Esophagus muscularis mucosa (tissue), 4 donors: ENCODE measurements at regions not wholly inside any gene's neighbourhood (a gene's known extent, or its start where the extent isn't known, plus 50 kb on each side); places are given as distances from the start of the nearest gene placed in this dataset.

Experiments used
- DNase-seq: peaks from one replicate; pipeline ENCODE4 v3.0.0-alpha.2; 2017; ENCODE audit errors: extremely low spot score
- H3K27ac ChIP-seq, 4 donors: fragments of 200-600 bp; sonication (generic); replicated peaks in 1 of 4; 1 replicate in 3 of 4; 2 replicates in 1 of 4; pipeline ENCODE4 v1.5.1; 2016 to 2019; ENCODE audit warnings: mild to moderate bottlenecking in 1 of 4
- H3K27me3 ChIP-seq, 4 donors: fragments of 200-600 bp; sonication (generic); one replicate each; pipeline versions ENCODE4 v1.5.1 to v1.6.0; 2016 to 2019
- H3K36me3 ChIP-seq, 4 donors: fragments of 200-600 bp; sonication (generic); one replicate each; pipeline ENCODE4 v1.5.1; 2016 to 2019
- H3K4me1 ChIP-seq, 4 donors: fragments of 200-600 bp; sonication (generic); one replicate each; pipeline ENCODE4 v1.5.1; 2016 to 2019
- H3K4me3 ChIP-seq, 4 donors: fragments of 200-600 bp; sonication (generic); 1 replicate in 2 of 4; 2 replicates in 2 of 4; pipeline ENCODE4 v1.5.1; 2016 to 2019; ENCODE audit warnings: mild to moderate bottlenecking in 4 of 4, moderate library complexity in 1 of 4
- H3K9me3 ChIP-seq, 4 donors: fragments of 200-600 bp; sonication (generic); 1 replicate in 3 of 4; 2 replicates in 1 of 4; pipeline ENCODE4 v1.5.1; 2016 to 2019
- EP300 ChIP-seq: sonication (generic); formaldehyde crosslinking; IDR thresholded peaks from one replicate; pipeline ENCODE4 v1.6.1; 2017; ENCODE audit warnings: antibody characterized with exemption
- POLR2A ChIP-seq: fragments of 450-650 bp; IDR thresholded peaks from one replicate; pipeline ENCODE4 v1.6.1; 2017; ENCODE audit warnings: antibody characterized with exemption, moderate library complexity, mild to moderate bottlenecking, low read depth
- POLR2AphosphoS5 ChIP-seq, 2 donors: sonication (generic); formaldehyde crosslinking; IDR thresholded peaks; one replicate each; pipeline ENCODE4 v1.6.1; 2017; ENCODE audit warnings: antibody characterized with exemption in 2 of 2
- WGBS: methylation state at CpG from one replicate; pipeline ENCODE4 v1.1.5; 2018; 5-methylcytosine and 5-hydroxymethylcytosine counted together
- intact Hi-C: fragments of 100-400 bp; cut with DNase I; formaldehyde crosslinking; loops from one replicate; pipeline ENCODE4 v1.15.1; 2023
- TF ChIP-seq, protein P1 (sequence below), 3 experiments: fragments of 200-600 bp in 2 of 3; fragments of 450-650 bp in 1 of 3; sonication (generic) in 2 of 3; IDR thresholded peaks; one replicate each; pipeline ENCODE4 v1.5.1; 2017 to 2019; ENCODE audit warnings: antibody characterized with exemption in 3 of 3, mild to moderate bottlenecking in 2 of 3, moderate library complexity in 1 of 3

DNA sequence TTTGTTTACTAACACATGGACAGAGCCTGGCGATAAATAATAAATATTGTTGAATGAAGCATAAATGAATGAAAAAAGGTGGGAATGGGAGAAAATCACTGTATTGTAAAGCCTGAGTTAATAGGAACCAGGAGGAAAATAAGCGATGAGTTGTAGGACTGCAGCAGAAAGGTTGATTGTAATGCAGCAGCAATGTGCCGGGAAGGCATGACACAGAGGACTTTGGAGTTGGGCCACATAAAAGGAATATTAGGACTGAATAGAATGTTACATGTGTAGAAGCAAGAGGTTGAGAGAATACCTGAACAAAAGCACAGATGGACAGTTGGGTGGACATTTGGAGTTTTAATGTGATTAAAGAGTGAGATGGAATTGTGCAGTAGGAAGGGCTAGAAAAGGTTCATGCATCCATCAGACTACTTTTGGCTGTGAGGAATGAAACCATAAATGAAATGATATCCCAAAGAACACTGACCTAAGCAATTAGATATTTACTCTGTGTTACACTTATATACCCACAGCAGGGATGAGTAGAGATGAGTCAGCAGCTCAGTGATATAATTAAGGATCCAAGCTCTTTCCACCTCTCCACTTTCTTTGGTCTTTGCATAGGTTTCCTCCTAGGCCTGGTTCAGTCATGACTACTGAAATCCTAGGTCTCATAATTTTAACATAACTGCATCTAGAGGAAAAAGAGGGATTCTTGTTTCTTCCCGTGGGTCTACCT lies 55.4 kb downstream of the CCER1 start:
- TF ChIP-seq POLR2A (no peak), POLR2AphosphoS5 (IDR thresholded peaks at IDR 0.05) (no peak)
- TF ChIP-seq, protein P1, sequence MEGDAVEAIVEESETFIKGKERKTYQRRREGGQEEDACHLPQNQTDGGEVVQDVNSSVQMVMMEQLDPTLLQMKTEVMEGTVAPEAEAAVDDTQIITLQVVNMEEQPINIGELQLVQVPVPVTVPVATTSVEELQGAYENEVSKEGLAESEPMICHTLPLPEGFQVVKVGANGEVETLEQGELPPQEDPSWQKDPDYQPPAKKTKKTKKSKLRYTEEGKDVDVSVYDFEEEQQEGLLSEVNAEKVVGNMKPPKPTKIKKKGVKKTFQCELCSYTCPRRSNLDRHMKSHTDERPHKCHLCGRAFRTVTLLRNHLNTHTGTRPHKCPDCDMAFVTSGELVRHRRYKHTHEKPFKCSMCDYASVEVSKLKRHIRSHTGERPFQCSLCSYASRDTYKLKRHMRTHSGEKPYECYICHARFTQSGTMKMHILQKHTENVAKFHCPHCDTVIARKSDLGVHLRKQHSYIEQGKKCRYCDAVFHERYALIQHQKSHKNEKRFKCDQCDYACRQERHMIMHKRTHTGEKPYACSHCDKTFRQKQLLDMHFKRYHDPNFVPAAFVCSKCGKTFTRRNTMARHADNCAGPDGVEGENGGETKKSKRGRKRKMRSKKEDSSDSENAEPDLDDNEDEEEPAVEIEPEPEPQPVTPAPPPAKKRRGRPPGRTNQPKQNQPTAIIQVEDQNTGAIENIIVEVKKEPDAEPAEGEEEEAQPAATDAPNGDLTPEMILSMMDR (IDR thresholded peaks at IDR 0.05), result no peak
- H3K27me3 ChIP-seq, result no peaks in the 10 kb centered on the region
- 70% methylated on average over 4 of the region's 4 CpGs for WGBS

DNA sequence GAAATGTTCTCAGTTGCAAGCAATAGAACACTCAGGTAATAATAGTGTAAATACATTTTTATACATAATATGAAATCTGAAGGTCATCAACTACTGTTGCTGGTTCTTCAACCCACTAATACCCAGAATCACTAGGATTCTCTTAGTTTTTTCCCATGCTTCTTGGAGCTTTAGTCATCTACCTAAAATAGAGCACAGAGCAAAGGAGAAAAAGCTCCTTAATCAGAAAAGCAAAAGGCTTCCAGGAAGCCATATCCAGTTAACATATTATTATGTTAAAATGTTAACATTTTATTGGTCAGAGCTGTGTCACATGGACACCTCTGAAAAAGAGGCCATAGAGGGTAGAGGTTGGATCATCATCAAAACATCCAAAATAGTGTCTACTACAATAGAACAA lies 57.0 kb downstream of the CCER1 start:
- Histone ChIP-seq H3K4me3 (no peak overlapping the region), H3K9me3 (no peaks in the 10 kb centered on the region), H3K27me3 (no peaks in the 10 kb centered on the region), H3K4me1 (no peaks in the 10 kb centered on the region), H3K36me3 (no peaks in the 10 kb centered on the region), H3K27ac (no peak overlapping the region)
- DNase-seq, result no peak
- intact Hi-C loops, result no loop called here
- TF ChIP-seq, protein P1 (IDR thresholded peaks at IDR 0.05), result no peak
- no peak for TF ChIP-seq POLR2A
- TF ChIP-seq POLR2AphosphoS5 (IDR thresholded peaks at IDR 0.05), result no peak
- TF ChIP-seq EP300, result no peak

More for the DNA sequence above, 55.4 kb downstream of the CCER1 start:
- Histone ChIP-seq H3K27ac (no peak overlapping the region), H3K4me1 (no peaks in the 10 kb centered on the region), H3K36me3 (no peaks in the 10 kb centered on the region), H3K9me3 (no peaks in the 10 kb centered on the region), H3K4me3 (no peak overlapping the region)
- intact Hi-C loops, result no loop called here
- no peak for DNase-seq

DNA sequence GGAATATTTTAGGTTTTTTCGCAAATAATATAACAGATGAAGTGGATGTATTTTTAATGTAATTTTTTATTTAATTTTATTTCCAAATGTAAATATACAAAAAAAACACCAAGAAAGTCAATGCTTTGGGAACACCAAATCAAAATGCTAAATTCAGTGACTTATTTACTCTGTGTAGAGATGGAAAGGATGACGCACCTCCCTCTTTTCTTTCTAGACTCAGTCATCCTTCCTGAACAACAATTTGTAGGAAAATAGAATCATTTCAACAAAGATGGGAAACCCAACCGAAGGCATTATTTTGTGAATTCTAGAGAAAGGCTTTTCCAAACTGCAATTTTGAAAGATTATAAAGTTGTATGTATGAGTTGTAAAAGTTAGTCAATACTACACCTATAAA lies 57.7 kb downstream of the CCER1 start:
- Histone ChIP-seq H3K4me1 (no peaks in the 10 kb centered on the region), H3K36me3 (no peaks in the 10 kb centered on the region), H3K4me3 (no peak overlapping the region), H3K27ac (no peak overlapping the region), H3K9me3 (no peaks in the 10 kb centered on the region), H3K27me3 (no peaks in the 10 kb centered on the region)
- DNase-seq, result no peak
- TF ChIP-seq, protein P1 (IDR thresholded peaks at IDR 0.05), result no peak
- 94% methylated on average over 3 of the region's 3 CpGs for WGBS
- intact Hi-C loops, result no loop called here

DNA sequence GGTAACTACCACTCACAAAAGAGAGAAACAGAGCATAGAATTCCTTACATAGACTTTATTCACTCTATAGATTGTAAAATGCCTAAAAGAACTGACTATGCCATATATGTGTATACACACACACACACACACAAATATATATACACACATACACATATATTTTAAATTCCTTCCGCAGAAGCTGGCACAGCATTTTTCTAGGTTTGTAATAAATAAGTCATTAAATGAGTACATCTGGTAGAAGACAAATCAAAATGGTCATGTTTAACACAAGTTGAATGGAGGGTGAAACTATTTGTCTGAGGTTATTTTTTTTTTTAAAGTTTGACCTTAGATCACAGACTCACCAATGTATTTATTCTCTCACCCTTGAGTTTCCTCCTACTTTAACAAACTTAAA lies 58.2 kb downstream of the CCER1 start:
- H3K4me1 ChIP-seq, result no peaks in the 10 kb centered on the region
- no peaks in the 10 kb centered on the region for H3K27me3 ChIP-seq
- intact Hi-C loops, result no loop called here
- no peak overlapping the region for H3K27ac ChIP-seq
- 93% methylated on average over 1 of the region's 1 CpG for WGBS
- no peaks in the 10 kb centered on the region for H3K9me3 ChIP-seq
- DNase-seq, result no peak
- H3K36me3 ChIP-seq, result no peaks in the 10 kb centered on the region
- TF ChIP-seq, protein P1 (IDR thresholded peaks at IDR 0.05), result no peak
- TF ChIP-seq POLR2AphosphoS5 (IDR thresholded peaks at IDR 0.05), result no peak
- no peak for TF ChIP-seq POLR2A
- no peak for TF ChIP-seq EP300
- no peak overlapping the region for H3K4me3 ChIP-seq

DNA sequence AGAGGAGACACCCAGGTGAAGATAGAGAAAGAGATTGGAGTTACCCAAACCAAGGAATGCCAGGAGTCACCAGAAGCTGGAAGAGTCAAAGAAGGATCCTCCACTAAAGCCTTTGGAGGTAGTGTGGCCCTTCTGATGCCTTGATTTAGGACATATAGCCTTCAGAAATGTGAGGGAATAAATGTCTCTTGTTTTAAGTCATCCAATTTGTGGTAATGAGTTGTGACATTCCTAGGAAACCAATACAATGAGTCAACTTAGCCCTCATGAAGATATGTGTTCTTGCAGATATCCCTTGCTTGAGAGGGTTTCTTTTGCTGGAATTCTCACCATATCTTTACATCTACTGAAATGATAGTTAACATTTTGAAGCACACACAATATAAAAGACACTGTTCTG lies 58.8 kb downstream of the CCER1 start:
- intact Hi-C loops, result no loop called here
- no peak overlapping the region for H3K4me3 ChIP-seq
- no peaks in the 10 kb centered on the region for H3K9me3 ChIP-seq
- no peak overlapping the region for H3K27ac ChIP-seq
- TF ChIP-seq EP300, result no peak
- TF ChIP-seq POLR2AphosphoS5 (IDR thresholded peaks at IDR 0.05), result no peak
- TF ChIP-seq POLR2A, result no peak
- TF ChIP-seq, protein P1 (IDR thresholded peaks at IDR 0.05), result no peak
- DNase-seq, result no peak
- no peaks in the 10 kb centered on the region for H3K27me3 ChIP-seq
- H3K36me3 ChIP-seq, result no peaks in the 10 kb centered on the region
- H3K4me1 ChIP-seq, result no peaks in the 10 kb centered on the region
